HEK293T (cell line): ENCODE measurements at regions not wholly inside any gene's neighbourhood (a gene's known extent, or its start where the extent isn't known, plus 50 kb on each side); places are given as distances from the start of the nearest gene placed in this dataset.

Experiments used
- BHLHE40 ChIP-seq: fragments of 450-650 bp; IDR thresholded peaks from 2 replicates; pipeline ENCODE4 v1.6.1; 2016; ENCODE audit warnings: mild to moderate bottlenecking, moderate library complexity, borderline replicate concordance
- ELF4 ChIP-seq: fragments of 450-650 bp; IDR thresholded peaks from 2 replicates; pipeline ENCODE4 v1.6.1; 2017; ENCODE audit warnings: antibody characterized with exemption
- FOXA1 ChIP-seq: fragments of 450-650 bp; IDR thresholded peaks from 2 replicates; pipeline ENCODE4 v1.6.1; 2016; ENCODE audit warnings: mild to moderate bottlenecking
- HDGF ChIP-seq: fragments of 450-650 bp; IDR thresholded peaks from 2 replicates; pipeline ENCODE4 v1.6.1; 2017; ENCODE audit warnings: antibody characterized with exemption, borderline replicate concordance
- L3MBTL2 ChIP-seq: fragments of 450-650 bp; conservative IDR thresholded peaks from 2 replicates; pipeline ENCODE4 v1.6.1; 2016; ENCODE audit warnings: mild to moderate bottlenecking
- SP1 ChIP-seq: fragments of 450-650 bp; IDR thresholded peaks from 2 replicates; pipeline ENCODE4 v1.6.1; 2017
- TARDBP ChIP-seq: fragments of 450-650 bp; IDR thresholded peaks from 2 replicates; pipeline ENCODE4 v1.6.1; 2016

GRCh38 chr9:18256568-18256967 is 217.4 kb upstream of the ADAMTSL1 start:
- TF ChIP-seq BHLHE40 (no peak), TARDBP (no peak), L3MBTL2 (no peak), SP1 (no peak), FOXA1 (no peak), HDGF (no peak), ELF4 (no peak)
